Breast epithelium (tissue), 3 donors: ENCODE measurements at regions not wholly inside any gene's neighbourhood (a gene's known extent, or its start where the extent isn't known, plus 50 kb on each side); places are given as distances from the start of the nearest gene placed in this dataset.

Experiments used
- POLR2A ChIP-seq: fragments of 450-650 bp; IDR thresholded peaks from one replicate; pipeline ENCODE4 v1.6.1; 2016; ENCODE audit warnings: antibody characterized with exemption, mild to moderate bottlenecking, moderate library complexity
- TF ChIP-seq, protein P1 (sequence below), 3 donors: fragments of 450-650 bp; IDR thresholded peaks; one replicate each; pipeline ENCODE4 v1.5.1; 2016 to 2017; ENCODE audit warnings: antibody characterized with exemption in 3 of 3, mild to moderate bottlenecking in 3 of 3, moderate library complexity in 3 of 3

DNA sequence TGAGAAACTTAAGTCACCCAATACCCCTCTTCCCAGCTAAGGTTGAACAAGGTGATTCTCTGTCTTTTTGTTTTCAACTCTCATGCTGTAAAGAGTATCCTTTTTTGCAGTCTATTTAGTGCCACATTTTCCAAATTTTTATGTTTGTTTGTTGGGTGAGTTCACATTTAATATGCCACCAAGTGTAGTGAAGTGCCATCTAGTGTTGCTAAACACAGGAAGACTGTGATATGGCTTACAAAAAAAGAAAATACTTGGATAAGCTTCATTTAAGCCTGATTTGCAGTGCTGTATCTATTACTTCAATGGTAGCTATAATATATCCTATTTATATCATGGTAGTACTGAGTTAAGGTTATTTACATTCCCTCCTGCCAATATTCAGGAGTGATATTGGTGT lies 319.2 kb upstream of the CHORDC1 start:
- TF ChIP-seq POLR2A, result no peak
- TF ChIP-seq, protein P1, sequence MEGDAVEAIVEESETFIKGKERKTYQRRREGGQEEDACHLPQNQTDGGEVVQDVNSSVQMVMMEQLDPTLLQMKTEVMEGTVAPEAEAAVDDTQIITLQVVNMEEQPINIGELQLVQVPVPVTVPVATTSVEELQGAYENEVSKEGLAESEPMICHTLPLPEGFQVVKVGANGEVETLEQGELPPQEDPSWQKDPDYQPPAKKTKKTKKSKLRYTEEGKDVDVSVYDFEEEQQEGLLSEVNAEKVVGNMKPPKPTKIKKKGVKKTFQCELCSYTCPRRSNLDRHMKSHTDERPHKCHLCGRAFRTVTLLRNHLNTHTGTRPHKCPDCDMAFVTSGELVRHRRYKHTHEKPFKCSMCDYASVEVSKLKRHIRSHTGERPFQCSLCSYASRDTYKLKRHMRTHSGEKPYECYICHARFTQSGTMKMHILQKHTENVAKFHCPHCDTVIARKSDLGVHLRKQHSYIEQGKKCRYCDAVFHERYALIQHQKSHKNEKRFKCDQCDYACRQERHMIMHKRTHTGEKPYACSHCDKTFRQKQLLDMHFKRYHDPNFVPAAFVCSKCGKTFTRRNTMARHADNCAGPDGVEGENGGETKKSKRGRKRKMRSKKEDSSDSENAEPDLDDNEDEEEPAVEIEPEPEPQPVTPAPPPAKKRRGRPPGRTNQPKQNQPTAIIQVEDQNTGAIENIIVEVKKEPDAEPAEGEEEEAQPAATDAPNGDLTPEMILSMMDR (IDR thresholded peaks at IDR 0.05), result no peak
